ENCODE measurements at regions not wholly inside any gene's neighbourhood (a gene's known extent, or its start where the extent isn't known, plus 50 kb on each side); places are given as distances from the start of the nearest gene placed in this dataset.
"Not testable (repeated sequence)": the region's sequence is repeated elsewhere in the genome, so short reads cannot be mapped to it uniquely, and the experiment has no call there.

DNA sequence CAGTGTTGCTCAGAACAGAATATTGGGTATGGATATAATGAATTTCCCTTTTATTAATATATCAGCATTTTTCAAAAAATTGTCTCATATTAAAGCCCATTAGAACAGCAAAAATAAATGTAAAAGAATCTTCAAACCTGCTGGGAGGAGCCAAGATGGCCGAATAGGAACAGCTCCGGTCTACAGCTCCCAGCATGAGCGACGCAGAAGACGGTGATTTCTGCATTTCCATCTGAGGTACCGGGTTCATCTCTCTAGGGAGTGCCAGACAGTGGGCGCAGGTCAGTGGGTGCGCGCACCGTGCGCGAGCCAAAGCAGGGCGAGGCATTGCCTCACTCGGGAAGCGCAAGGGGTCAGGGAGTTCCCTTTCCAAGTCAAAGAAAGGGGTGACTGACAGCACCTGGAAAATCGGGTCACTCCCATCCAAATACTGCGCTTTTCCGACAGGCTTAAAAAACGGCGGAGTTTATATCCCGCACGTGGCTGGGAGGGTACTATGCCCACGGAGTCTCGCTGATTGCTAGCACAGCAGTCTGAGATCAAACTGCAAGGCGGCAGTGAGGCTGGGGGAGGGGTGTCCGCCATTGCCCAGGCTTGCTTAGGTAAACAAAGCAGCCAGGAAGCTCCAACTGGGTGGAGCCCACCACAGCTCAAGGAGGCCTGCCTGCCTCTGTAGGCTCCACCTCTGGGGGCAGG lies 816.8 kb downstream of the TTLL7 start:
- TF ChIP-seq, protein P1, sequence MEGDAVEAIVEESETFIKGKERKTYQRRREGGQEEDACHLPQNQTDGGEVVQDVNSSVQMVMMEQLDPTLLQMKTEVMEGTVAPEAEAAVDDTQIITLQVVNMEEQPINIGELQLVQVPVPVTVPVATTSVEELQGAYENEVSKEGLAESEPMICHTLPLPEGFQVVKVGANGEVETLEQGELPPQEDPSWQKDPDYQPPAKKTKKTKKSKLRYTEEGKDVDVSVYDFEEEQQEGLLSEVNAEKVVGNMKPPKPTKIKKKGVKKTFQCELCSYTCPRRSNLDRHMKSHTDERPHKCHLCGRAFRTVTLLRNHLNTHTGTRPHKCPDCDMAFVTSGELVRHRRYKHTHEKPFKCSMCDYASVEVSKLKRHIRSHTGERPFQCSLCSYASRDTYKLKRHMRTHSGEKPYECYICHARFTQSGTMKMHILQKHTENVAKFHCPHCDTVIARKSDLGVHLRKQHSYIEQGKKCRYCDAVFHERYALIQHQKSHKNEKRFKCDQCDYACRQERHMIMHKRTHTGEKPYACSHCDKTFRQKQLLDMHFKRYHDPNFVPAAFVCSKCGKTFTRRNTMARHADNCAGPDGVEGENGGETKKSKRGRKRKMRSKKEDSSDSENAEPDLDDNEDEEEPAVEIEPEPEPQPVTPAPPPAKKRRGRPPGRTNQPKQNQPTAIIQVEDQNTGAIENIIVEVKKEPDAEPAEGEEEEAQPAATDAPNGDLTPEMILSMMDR (IDR thresholded peaks at IDR 0.05), result not testable (repeated sequence)
- TF ChIP-seq, protein P2, sequence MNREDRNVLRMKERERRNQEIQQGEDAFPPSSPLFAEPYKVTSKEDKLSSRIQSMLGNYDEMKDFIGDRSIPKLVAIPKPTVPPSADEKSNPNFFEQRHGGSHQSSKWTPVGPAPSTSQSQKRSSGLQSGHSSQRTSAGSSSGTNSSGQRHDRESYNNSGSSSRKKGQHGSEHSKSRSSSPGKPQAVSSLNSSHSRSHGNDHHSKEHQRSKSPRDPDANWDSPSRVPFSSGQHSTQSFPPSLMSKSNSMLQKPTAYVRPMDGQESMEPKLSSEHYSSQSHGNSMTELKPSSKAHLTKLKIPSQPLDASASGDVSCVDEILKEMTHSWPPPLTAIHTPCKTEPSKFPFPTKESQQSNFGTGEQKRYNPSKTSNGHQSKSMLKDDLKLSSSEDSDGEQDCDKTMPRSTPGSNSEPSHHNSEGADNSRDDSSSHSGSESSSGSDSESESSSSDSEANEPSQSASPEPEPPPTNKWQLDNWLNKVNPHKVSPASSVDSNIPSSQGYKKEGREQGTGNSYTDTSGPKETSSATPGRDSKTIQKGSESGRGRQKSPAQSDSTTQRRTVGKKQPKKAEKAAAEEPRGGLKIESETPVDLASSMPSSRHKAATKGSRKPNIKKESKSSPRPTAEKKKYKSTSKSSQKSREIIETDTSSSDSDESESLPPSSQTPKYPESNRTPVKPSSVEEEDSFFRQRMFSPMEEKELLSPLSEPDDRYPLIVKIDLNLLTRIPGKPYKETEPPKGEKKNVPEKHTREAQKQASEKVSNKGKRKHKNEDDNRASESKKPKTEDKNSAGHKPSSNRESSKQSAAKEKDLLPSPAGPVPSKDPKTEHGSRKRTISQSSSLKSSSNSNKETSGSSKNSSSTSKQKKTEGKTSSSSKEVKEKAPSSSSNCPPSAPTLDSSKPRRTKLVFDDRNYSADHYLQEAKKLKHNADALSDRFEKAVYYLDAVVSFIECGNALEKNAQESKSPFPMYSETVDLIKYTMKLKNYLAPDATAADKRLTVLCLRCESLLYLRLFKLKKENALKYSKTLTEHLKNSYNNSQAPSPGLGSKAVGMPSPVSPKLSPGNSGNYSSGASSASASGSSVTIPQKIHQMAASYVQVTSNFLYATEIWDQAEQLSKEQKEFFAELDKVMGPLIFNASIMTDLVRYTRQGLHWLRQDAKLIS (CRISPR knock-in tag; IDR thresholded peaks at IDR 0.05; ENCODE audit: borderline replicate concordance), result not testable (repeated sequence)
- not testable (repeated sequence) for TF ChIP-seq TCF7 (CRISPR knock-in tag; IDR thresholded peaks at IDR 0.05; ENCODE audit: low read depth); NR2C2 (CRISPR knock-in tag; IDR thresholded peaks at IDR 0.05); NFYB (CRISPR knock-in tag; conservative IDR thresholded peaks at IDR 0.05; ENCODE audit: low read depth); PRRX2 (CRISPR knock-in tag; IDR thresholded peaks at IDR 0.05)
- TF ChIP-seq, protein P3, sequence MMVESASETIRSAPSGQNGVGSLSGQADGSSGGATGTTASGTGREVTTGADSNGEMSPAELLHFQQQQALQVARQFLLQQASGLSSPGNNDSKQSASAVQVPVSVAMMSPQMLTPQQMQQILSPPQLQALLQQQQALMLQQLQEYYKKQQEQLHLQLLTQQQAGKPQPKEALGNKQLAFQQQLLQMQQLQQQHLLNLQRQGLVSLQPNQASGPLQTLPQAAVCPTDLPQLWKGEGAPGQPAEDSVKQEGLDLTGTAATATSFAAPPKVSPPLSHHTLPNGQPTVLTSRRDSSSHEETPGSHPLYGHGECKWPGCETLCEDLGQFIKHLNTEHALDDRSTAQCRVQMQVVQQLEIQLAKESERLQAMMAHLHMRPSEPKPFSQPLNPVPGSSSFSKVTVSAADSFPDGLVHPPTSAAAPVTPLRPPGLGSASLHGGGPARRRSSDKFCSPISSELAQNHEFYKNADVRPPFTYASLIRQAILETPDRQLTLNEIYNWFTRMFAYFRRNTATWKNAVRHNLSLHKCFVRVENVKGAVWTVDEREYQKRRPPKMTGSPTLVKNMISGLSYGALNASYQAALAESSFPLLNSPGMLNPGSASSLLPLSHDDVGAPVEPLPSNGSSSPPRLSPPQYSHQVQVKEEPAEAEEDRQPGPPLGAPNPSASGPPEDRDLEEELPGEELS (CRISPR knock-in tag; IDR thresholded peaks at IDR 0.05), result not testable (repeated sequence)
- TF ChIP-seq, protein P4, sequence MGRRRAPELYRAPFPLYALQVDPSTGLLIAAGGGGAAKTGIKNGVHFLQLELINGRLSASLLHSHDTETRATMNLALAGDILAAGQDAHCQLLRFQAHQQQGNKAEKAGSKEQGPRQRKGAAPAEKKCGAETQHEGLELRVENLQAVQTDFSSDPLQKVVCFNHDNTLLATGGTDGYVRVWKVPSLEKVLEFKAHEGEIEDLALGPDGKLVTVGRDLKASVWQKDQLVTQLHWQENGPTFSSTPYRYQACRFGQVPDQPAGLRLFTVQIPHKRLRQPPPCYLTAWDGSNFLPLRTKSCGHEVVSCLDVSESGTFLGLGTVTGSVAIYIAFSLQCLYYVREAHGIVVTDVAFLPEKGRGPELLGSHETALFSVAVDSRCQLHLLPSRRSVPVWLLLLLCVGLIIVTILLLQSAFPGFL (CRISPR knock-in tag; IDR thresholded peaks at IDR 0.05; ENCODE audit: borderline replicate concordance), result not testable (repeated sequence)
- TF ChIP-seq, protein P5, sequence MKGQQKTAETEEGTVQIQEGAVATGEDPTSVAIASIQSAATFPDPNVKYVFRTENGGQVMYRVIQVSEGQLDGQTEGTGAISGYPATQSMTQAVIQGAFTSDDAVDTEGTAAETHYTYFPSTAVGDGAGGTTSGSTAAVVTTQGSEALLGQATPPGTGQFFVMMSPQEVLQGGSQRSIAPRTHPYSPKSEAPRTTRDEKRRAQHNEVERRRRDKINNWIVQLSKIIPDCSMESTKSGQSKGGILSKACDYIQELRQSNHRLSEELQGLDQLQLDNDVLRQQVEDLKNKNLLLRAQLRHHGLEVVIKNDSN (CRISPR knock-in tag; IDR thresholded peaks at IDR 0.05), result not testable (repeated sequence)
- TF ChIP-seq, protein P6, sequence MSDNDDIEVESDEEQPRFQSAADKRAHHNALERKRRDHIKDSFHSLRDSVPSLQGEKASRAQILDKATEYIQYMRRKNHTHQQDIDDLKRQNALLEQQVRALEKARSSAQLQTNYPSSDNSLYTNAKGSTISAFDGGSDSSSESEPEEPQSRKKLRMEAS (CRISPR knock-in tag; IDR thresholded peaks at IDR 0.05), result not testable (repeated sequence)
